ENCODE measurements at regions not wholly inside any gene's neighbourhood (a gene's known extent, or its start where the extent isn't known, plus 50 kb on each side); places are given as distances from the start of the nearest gene placed in this dataset.

GRCh38 chr5:164651546-164652275 is 1146.3 kb downstream of the MAT2B start:
- TF ChIP-seq, protein P1, sequence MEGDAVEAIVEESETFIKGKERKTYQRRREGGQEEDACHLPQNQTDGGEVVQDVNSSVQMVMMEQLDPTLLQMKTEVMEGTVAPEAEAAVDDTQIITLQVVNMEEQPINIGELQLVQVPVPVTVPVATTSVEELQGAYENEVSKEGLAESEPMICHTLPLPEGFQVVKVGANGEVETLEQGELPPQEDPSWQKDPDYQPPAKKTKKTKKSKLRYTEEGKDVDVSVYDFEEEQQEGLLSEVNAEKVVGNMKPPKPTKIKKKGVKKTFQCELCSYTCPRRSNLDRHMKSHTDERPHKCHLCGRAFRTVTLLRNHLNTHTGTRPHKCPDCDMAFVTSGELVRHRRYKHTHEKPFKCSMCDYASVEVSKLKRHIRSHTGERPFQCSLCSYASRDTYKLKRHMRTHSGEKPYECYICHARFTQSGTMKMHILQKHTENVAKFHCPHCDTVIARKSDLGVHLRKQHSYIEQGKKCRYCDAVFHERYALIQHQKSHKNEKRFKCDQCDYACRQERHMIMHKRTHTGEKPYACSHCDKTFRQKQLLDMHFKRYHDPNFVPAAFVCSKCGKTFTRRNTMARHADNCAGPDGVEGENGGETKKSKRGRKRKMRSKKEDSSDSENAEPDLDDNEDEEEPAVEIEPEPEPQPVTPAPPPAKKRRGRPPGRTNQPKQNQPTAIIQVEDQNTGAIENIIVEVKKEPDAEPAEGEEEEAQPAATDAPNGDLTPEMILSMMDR (IDR thresholded peaks at IDR 0.05; ENCODE audit: insufficient read depth, low read length): no peak
- no peak for DNase-seq (ENCODE audit: low read depth)
- H3K4me3 ChIP-seq (ENCODE audit: low read depth, low read length): no peak overlapping the region

- DNase-seq (ENCODE audit: low read depth): no peak
- TF ChIP-seq, protein P1 (IDR thresholded peaks at IDR 0.05; ENCODE audit: insufficient read depth, low read length): no peak
- H3K4me3 ChIP-seq (ENCODE audit: low read depth, low read length): no peak overlapping the region
Observed at GRCh38 chr5:164652276-164652660, 1146.8 kb downstream of the MAT2B start.

DNA sequence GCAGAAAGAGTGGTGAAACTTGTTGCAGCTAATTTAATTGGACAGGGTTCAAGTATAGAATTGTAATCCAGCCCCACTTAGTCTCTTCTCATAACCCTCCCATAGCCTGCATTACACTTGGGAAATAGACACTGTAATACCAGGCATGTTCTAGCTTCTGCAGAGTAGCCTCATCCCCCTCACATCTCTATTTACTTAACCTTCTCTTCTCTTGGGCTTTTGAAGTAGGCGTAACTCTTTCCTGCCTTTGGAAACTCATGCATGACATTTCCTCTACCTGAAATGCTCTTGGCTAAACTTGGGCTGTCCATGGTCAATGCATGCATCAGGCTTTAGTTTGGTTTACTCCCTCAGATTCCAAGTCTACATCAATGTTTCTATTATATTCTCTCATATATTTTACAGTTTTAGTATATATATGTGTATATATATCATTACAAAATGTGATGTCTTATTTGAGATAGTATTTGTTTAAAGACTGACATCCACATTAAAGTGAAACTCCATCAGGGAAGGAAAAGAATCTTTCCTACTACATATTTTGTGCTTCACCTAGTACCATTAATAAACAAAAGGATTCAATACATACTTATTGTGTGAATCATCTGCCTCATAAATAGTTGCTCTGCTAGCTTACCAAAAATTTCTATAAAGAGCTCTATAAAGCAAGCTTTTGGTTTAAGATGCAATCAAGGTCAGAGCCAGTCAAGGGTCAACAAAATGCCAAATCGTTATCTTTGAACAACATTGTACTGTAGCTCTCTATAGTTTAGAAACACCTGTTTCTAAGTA is 1158.0 kb downstream of the MAT2B start:
- no peak overlapping the region for H3K4me3 ChIP-seq (ENCODE audit: low read depth, low read length)
- TF ChIP-seq, protein P1 (IDR thresholded peaks at IDR 0.05; ENCODE audit: insufficient read depth, low read length): no peak
- DNase-seq (ENCODE audit: low read depth): peak; percentile 15

DNA sequence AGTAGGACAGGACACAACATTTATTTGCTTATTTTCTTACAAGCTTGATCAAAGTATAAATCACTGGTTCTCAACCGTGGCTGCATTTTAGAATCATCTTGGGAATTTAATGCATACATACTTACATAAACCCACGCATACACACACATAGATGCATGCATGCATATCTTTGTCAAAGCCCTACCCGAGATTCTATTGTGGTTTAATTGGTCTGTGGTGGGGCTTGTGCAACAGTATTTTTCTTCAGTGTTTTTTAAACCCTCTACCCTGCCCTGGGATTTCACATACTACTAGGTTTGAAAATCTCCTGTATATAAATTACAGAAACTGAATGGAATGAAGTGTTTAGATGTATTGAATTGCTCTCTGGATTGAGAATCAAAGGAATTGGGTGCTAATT is 1166.2 kb downstream of the MAT2B start:
- TF ChIP-seq, protein P1 (IDR thresholded peaks at IDR 0.05; ENCODE audit: insufficient read depth, low read length): no peak
- no peak overlapping the region for H3K4me3 ChIP-seq (ENCODE audit: low read depth, low read length)
- no peak for DNase-seq (ENCODE audit: low read depth)

- DNase-seq (ENCODE audit: low read depth): no peak
- no peak overlapping the region for H3K4me3 ChIP-seq (ENCODE audit: low read depth, low read length)
- TF ChIP-seq, protein P1 (IDR thresholded peaks at IDR 0.05; ENCODE audit: insufficient read depth, low read length): no peak
Observed at GRCh38 chr5:164672205-164672604, 1166.8 kb downstream of the MAT2B start.

DNA sequence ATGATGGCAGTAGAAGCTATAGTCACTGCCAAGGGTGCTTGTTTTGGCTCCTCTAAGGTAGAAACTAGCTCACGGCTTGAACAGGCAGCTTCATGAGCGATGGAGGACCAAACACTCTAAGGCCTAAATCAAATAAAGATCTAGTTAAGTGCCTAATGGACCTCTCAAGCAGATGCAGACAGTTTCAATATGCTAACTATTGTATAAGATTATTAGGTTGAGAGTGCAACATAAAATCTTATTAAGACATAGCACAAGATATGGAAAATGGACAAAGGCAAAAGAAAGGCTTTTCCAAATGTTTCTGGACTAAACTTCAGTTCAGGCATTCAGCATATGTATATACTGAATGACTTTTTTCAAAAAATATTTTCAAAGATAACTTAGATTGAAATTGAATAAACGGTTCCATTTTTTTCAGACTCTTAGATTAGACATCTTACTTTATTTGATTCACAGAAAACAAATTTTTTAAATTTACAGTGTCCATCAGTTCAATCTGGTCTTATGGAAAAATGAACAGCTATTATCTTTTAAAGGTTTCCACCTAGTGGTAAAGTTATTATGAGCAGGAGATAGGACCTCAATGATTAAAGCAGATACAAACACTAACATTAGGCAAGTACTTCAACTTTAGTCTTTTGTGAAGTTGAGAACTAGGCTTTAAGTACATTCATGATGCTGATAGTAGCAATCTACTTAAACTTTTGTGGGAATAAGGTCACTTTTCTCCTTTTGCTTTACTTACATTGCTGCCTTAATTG is 1167.7 kb downstream of the MAT2B start:
- H3K4me3 ChIP-seq (ENCODE audit: low read depth, low read length): no peak overlapping the region
- DNase-seq (ENCODE audit: low read depth): peak; percentile 32
- TF ChIP-seq, protein P1 (IDR thresholded peaks at IDR 0.05; ENCODE audit: insufficient read depth, low read length): peak; percentile 29
